HG03175 (cell line): ENCODE measurements at regions not wholly inside any gene's neighbourhood (a gene's known extent, or its start where the extent isn't known, plus 50 kb on each side); places are given as distances from the start of the nearest gene placed in this dataset.

Experiments
- ATAC-seq: cut with Tn5 transposase; IDR thresholded peaks from one replicate; pipeline ENCODE4 v1.9.1; 2021; ENCODE audit warnings: mild to moderate bottlenecking, moderate library complexity; ENCODE audit not compliant: unreplicated experiment

DNA sequence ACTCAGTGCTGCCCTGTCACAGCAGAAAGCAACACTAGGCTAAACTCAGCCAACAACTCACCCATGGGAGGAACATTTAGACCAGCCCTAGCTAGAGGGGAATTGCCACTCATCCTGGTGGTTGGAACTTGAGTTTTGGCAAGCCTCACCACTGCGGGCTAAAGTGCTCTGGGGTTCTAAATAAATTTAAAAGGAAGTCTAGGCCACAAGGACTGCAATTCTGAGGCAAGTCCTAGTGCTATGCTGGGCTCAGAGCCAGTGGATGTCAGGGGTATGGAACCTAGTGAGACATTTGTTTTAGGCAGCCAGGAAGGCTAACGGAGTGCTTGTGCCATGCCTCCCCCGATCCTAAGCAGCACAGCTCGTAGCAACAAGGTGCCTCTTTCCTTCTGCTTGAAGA lies 78.0 kb downstream of the RGS13 start:
- ATAC-seq = no peak

DNA sequence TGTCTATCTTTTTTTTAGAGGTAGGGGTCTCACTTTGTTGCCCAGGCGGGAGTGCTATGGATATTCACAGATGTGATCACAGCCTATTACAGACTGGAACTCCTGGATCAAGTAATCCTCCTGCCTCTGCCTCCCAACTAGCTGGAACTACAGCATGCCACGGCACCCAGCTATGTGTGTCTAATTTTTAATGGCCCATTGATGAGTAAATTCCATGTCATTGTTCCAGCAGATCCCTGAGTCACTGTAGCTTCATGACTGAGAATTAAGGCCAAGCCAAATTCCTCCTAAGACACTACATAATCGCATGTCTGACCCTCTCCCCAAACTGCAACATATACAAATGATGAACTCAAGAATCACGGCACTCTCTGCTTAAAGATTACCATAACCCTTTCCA lies 84.2 kb upstream of the RGS2 start:
- no peak for ATAC-seq

DNA sequence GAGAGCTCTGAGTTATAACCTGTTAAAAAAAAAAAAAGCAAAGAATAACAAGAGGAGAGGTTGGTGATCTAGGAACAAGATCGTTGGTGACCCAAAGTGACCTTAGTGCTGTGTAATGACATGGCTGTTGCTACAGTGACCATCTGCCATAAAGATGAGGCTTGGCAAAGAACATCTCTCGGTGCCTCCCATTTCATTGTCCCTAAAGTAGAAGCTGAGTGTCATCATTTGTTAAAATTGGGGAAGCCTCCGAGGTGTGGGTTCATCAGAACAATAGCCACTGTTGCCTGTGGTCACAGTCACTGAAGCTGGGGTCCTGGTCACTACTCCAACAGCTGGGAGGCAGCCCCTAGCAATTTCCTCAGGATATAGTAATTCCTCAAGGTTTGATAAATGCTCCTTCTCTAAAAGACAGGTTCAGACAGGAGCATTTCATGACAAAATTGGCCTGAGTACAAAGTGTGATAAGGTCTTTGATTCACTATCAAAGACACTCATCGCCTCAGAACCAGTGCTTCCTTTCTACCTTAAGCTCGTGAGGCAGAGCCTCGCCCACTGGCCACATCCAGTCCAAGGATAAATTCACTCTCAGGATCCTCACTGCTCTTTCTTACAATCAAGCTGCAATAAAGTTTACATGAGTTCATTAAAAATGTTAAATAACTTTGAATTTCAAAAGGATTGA lies 81.9 kb upstream of the RGS2 start:
- no peak for ATAC-seq

DNA sequence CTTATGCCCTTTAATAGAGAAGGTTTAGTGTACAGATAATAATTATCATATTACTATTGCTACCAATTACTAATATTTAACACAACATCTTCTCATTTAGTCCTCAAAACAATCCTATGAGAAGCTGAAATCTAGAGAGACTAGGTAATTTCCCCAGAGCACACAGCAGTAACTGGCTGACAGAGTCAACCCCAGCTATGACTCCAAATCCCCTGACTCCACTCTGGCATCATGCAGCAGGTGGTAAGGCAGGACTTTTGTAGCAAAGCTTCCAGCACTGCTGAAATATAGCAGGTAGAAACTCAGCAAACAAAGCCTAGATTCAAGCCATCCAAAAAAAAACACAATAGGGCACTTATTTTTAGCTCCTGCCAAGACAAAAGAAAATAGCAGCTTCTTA lies 79.3 kb upstream of the RGS2 start:
- no peak for ATAC-seq

DNA sequence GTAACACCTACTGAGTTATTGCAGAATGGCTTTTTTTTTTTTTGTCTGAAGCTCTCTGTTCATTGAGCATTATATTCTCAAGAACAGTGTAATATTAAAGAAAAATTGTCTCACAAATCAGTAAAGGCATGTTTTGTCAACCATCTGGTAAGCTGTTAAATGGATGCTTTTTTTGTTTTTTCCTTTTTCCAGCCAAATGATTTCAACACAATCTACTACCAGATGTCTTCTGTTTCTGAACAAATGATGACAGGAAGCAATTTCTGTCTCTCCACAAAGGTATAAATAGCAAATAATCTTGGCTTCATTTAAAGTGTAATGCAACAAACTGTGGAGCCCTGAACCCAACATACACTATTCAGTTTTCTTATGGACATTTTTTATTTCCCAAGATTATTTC lies 78.6 kb upstream of the RGS2 start:
- ATAC-seq = no peak

DNA sequence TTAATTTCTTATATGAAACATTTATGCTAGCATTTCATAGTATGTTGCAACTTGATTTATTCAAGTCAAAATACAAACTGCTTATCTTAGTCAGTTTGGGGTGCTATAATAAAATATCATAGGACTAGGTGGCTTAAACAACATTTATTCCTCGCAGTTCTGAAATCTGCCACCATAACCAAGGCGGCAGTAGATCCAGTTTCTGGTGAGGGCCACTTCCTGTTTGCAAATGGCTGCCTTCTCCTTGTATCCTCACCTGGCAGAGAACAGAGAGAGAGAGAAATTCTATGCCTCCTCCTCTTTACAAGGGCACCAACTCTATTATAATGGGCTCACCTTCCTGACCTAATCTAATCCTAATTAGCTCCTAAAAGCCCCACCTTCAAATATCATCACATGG lies 76.1 kb upstream of the RGS2 start:
- peak; percentile 84 for ATAC-seq

DNA sequence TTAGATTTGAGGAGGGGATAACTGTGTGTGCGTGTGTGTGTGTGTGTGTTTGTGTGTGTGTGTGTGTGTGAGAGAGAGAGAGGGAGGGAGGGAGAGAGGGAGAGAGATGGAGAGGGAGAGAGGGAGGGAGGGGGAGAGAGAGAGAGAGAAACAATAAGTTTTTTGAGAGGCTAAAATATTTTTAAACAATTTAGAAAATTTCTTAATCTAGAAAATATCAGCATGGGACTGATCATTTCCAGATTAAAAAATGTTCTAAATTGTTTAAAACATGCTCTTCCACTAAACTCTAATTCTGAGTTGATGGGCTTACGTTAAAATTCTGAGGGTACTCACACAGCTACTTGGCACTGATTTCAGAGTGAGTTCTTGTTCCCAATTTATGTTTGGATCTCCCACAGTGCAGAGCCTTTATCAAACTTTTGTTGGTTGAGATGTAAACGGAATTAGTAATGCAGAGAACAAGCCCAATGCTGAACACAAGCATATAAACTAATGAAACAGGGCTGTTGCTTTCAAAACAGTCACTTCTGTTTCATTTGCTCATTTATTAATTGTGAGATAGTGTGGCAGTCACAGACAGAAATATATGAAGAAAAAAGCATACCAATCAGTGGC lies 73.4 kb upstream of the RGS2 start:
- ATAC-seq = no peak

DNA sequence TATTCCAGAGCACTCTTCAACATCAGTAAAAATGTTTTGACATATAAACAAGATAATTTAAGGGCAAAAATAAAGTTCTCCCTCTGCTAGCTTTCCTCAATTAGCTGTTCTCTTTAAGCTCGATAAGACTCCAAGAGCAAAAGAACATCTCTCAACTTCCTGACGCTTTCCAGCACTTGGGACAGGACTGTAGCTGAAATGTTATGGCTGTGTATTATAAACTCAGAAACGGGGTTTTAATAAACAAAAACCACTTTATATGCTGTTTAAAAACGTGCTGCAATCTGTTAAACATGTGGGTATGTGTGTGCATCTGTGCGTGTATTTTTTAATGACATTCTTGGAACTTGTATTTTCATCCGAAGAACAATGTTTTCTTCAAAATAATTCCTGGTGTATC lies 71.5 kb upstream of the RGS2 start:
- no peak for ATAC-seq

DNA sequence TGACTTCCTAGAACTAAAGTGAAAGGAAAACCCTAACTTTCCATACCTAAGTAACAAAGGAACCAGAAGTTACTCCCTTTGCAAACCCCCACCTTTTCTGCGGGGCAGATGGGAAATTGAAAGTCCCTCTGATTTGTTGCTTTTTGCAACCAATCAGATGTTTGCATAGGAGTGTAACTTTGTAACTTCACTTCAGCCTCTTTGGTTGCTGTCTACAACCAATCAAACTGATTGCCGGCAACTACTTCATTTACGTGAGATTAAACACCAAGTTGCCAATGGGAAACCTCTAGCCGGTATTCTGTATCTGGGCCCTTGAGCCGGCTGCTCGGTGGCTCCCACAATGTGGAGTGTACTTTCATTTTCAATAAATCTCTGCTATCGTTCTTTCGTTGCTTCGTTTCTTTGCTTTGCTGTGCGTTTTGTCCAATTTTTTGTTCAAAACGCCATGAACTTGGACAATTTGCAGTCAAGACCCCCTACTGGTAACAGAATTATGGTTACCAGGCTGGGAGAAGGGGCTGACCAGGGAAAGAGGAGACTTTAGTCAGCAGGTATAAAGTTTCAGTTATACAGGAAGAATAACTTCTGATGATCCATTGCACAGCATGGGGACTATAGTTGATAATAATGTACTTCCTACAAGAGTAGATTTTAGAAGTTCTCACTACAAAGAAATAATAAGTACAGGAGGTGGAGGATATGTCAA lies 69.2 kb upstream of the RGS2 start:
- ATAC-seq = no peak

DNA sequence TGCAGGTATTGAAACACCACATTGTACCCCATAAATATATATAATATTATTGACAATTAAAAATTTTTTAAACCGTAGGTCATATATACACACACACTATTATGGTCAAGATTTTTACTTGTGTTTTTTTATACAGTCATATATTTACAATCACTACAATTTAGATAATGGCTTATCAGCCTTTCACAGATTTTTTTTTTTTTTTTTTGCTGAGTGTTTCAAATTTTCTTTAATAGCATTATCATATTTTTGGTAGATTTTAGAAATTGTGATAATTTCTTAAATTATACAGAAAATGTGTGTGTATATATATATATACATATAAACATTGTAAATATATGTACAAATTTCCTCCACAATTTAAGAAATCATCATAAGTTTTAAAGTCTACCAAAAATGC lies 68.6 kb upstream of the RGS2 start:
- ATAC-seq = no peak

DNA sequence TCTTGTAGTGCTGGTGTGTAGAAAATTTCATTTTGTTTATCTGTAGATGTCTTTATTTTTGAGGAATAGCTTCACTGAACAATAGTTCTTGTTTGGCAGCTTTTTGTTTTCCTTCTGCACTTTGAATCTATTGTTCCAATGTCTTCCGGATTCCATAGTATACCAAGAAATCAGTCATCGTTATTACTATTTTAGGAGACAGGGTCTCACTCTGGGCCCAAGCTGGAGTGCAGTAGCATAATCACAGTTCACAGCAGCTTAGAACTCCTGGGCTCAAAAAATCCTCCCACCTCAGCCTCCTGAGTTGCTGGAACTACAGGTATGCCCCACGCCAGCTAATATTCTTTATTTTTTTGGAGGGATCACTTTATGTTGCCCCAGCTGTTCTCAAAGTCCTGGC lies 67.7 kb upstream of the RGS2 start:
- ATAC-seq = no peak

DNA sequence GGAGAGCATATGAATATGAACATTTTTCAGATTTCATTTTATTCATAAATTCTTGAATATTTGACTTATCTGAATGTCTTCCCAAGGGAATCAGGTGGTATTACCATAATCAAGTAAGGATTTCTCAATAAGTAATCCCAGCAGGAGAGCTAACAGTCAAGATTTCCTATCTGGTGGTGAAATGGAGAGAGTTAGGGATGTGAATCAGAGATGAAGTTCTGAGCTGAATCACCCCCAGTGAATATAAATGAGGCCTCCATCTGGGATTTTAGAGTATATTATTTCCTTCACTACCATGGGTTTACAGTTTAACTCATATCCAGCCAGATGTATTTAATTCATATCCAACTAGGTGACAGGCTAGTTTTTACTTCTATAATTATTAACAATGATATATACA lies 61.5 kb upstream of the RGS2 start:
- ATAC-seq = no peak

DNA sequence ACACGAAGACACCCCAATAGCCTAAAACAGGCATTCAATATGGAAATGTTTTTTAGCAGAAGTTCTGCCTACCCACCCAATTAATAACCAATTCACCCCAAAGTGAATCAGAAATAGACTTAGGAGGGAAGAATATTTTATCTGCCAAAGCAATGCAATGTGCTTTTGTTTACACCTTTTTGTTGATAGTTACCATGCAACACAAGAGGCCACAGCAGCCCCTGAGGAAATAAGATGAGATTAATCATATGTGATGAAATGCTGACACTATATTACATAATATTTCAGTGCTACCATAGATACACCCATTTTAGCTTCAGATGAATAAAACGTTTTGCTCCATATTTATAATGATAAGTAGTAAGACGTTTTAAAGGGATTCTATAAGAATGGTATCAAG lies 60.9 kb upstream of the RGS2 start:
- no peak for ATAC-seq

DNA sequence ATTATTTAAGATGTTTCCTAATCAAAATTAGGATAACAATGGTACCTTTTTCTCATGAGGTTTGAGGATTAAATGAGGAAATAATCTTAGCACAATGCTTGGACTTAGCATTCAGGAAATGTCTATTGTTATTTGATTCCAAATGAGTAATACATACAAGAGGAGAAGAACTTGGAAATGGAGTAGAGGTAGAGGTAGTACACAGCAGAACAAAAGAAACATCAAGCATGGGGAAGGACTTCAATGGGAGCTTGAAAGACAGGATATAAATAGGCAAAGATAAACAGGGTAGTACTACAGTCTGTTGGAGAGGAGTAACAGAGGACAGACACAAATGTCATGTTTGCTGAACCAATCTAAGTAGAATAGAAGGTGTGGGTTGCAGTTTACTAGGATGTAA lies 59.5 kb upstream of the RGS2 start:
- ATAC-seq = no peak

DNA sequence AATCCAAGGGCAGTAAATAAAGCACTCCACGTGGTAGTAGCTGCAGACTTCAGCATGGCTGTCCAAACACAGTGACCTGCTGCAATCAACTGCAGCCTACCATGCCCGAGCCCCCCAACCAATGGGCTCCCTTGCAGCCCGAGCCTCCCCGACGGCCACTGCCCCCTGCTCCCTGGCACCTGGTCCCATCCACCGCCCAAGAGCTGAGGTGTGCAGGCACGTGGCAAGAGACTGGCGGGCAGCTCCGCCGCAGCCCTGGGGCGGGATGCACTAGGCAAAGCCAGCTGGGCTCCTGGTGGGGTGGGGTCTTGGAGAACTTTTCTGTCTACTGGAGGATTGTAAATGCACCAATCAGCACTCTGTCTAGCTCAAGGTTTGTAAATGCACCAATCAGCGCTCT lies 57.6 kb upstream of the RGS2 start:
- ATAC-seq = no peak

DNA sequence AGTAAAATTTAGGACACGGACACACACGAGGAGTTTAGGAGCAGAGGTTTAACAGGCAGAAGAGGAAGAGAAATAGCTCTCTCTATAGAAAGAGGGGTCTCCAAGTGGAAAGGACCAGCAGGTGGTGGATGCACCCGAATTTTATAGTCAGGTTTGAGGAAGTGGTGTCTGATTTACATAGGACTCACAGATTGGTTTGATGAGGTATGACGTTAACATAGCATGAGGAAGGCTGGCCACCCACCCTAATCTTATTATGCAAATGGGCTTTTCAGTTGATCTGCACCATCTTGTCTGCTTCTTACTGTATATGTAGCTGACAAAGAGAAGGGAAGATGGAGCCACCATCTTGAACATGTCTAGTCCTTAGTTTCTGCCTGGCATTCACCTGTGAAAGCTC lies 52.5 kb upstream of the RGS2 start:
- ATAC-seq = no peak

DNA sequence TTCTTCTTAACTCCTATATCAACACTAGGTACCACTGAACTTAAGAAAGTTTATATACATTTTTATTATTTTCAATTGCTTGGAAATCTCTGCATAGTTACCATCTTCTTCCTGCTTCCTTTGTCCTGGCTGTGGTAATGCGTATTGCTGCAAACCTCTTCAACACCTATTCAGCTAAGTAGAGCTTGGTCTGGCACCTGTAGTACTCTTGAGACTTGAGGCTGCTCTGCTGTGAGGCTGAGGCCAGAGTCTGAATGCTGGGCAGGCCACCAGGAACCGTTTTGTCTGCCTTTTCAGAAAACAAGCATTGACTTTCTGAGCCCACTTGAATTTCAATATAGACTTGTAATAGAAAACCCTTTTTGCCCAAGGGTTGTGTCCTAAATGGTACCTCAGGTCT lies 52.0 kb upstream of the RGS2 start:
- no peak for ATAC-seq

DNA sequence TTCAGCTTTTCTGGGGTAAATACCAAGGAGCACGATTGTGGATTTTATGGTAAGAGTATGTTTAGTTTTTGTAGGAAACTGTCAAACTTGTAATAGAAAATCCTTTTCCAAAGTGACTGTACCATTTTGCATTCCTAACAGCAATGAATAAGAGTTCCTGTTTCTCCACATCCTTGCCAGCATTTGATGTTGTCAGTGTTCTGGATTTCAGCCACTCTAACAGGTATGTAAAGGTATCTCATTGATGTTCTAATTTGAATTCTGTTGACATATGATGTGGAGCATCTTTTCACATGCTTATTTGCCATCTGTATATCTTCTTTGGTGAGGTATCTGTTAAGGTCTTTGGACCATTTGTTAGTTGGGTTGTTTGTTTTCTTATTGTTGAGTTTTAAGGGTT lies 50.3 kb upstream of the RGS2 start:
- no peak for ATAC-seq
